ENCODE measurements at regions not wholly inside any gene's neighbourhood (a gene's known extent, or its start where the extent isn't known, plus 50 kb on each side); places are given as distances from the start of the nearest gene placed in this dataset.

- no peak for DNase-seq (ENCODE audit: low spot score)
Observed at GRCh38 chr7:17601921-17602320, 303.5 kb downstream of the AHR start.

- no peak for DNase-seq (ENCODE audit: low spot score)
Observed at GRCh38 chr7:17608114-17608833, 309.8 kb downstream of the AHR start.

- no peak for DNase-seq (ENCODE audit: low spot score)
Observed at GRCh38 chr7:17611611-17612010, 313.2 kb downstream of the AHR start.

- no peak for DNase-seq (ENCODE audit: low spot score)
Observed at GRCh38 chr7:17613338-17614041, 315.0 kb downstream of the AHR start.

- DNase-seq (ENCODE audit: low spot score), result no peak
Observed at GRCh38 chr7:17617380-17617779, 318.9 kb downstream of the AHR start.

- DNase-seq (ENCODE audit: low spot score), result no peak
Observed at GRCh38 chr7:17617857-17618651, 319.6 kb downstream of the AHR start.

- no peak for DNase-seq (ENCODE audit: low spot score)
Observed at GRCh38 chr7:17618652-17618974, 320.2 kb downstream of the AHR start.

GRCh38 chr7:17619196-17619818, 320.9 kb downstream of the AHR start:
- no peak for DNase-seq (ENCODE audit: low spot score)

- no peak for DNase-seq (ENCODE audit: low spot score)
Observed at GRCh38 chr7:17620566-17620965, 319.7 kb downstream of the SNX13 start.

- no peak for DNase-seq (ENCODE audit: low spot score)
Observed at GRCh38 chr7:17622451-17622850, 317.8 kb downstream of the SNX13 start.

GRCh38 chr7:17623546-17624185, 316.6 kb downstream of the SNX13 start:
- DNase-seq (ENCODE audit: low spot score), result no peak

- DNase-seq (ENCODE audit: low spot score), result no peak
Observed at GRCh38 chr7:17624379-17624778, 315.9 kb downstream of the SNX13 start.

- no peak for DNase-seq (ENCODE audit: low spot score)
Observed at GRCh38 chr7:17625043-17625442, 315.3 kb downstream of the SNX13 start.

- DNase-seq (ENCODE audit: low spot score), result no peak
Observed at GRCh38 chr7:17626235-17626634, 314.1 kb downstream of the SNX13 start.

GRCh38 chr7:17631061-17631460, 309.2 kb downstream of the SNX13 start:
- DNase-seq (ENCODE audit: low spot score), result no peak

GRCh38 chr7:17632384-17632783, 307.9 kb downstream of the SNX13 start:
- DNase-seq (ENCODE audit: low spot score), result no peak

- DNase-seq (ENCODE audit: low spot score), result no peak
Observed at GRCh38 chr7:17633067-17633466, 307.2 kb downstream of the SNX13 start.

- DNase-seq (ENCODE audit: low spot score), result no peak
Observed at GRCh38 chr7:17638727-17639126, 301.6 kb downstream of the SNX13 start.

- DNase-seq (ENCODE audit: low spot score), result peak; percentile 37
Observed at GRCh38 chr7:17640730-17641377, 299.4 kb downstream of the SNX13 start.

- DNase-seq (ENCODE audit: low spot score), result no peak
Observed at GRCh38 chr7:17645500-17645899, 294.8 kb downstream of the SNX13 start.

- no peak for DNase-seq (ENCODE audit: low spot score)
Observed at GRCh38 chr7:17646253-17646956, 293.9 kb downstream of the SNX13 start.
